ENCODE measurements at regions not wholly inside any gene's neighbourhood (a gene's known extent, or its start where the extent isn't known, plus 50 kb on each side); places are given as distances from the start of the nearest gene placed in this dataset.

DNA sequence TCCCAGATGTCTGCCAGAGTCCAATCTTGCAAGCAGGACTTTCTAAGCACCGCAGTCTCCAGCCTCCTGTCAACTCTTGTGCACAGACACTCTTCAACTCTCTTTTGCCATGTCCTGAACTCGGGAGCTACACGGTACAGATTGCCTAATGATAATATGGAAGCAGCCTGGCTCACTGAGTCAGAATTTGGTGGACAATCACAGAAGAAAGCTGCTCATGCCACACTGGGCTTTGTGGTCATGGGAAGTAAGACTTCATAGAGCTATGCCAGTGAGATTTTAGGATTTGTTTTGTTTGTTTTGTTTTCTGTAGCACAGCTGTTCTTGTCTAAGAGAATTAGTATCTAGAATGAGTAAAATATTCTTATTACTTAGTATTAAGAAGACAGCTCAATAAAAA lies 144.1 kb upstream of the PRSS58 start (continued):
- no peak for TF ChIP-seq EZH2phosphoT487 (IDR thresholded peaks at IDR 0.05; ENCODE audit: unreplicated experiment)
- no peak for TF ChIP-seq ZNF331 (CRISPR knock-in tag; IDR thresholded peaks at IDR 0.05; ENCODE audit: low read depth)
- no peak for TF ChIP-seq JUNB (IDR thresholded peaks at IDR 0.05; ENCODE audit: unreplicated experiment)
- TF ChIP-seq, protein P1, sequence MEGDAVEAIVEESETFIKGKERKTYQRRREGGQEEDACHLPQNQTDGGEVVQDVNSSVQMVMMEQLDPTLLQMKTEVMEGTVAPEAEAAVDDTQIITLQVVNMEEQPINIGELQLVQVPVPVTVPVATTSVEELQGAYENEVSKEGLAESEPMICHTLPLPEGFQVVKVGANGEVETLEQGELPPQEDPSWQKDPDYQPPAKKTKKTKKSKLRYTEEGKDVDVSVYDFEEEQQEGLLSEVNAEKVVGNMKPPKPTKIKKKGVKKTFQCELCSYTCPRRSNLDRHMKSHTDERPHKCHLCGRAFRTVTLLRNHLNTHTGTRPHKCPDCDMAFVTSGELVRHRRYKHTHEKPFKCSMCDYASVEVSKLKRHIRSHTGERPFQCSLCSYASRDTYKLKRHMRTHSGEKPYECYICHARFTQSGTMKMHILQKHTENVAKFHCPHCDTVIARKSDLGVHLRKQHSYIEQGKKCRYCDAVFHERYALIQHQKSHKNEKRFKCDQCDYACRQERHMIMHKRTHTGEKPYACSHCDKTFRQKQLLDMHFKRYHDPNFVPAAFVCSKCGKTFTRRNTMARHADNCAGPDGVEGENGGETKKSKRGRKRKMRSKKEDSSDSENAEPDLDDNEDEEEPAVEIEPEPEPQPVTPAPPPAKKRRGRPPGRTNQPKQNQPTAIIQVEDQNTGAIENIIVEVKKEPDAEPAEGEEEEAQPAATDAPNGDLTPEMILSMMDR (conservative IDR thresholded peaks at IDR 0.05; ENCODE audit: low read depth in 2 of 2), result no peak
- no peak for TF ChIP-seq CREB1 (CRISPR knock-in tag; IDR thresholded peaks at IDR 0.05; ENCODE audit: low read depth)
- no peak for TF ChIP-seq STAT1 (IDR thresholded peaks at IDR 0.05; ENCODE audit: unreplicated experiment)

GRCh38 chr7:142400042-142400533 lies 142.2 kb upstream of the PRSS58 start:
- H3K27me3 Mint-ChIP-seq (ENCODE audit: insufficient read depth, low read depth, poor library complexity), result peaks cover 2% of the 10 kb centered on the region
- H3K27ac ChIP-seq (ENCODE audit: low read depth), result no peak overlapping the region
- H4K20me1 ChIP-seq (replicated peaks; ENCODE audit: insufficient read depth), result no peaks in the 10 kb centered on the region
- no peaks in the 10 kb centered on the region for H3K36me3 Mint-ChIP-seq (ENCODE audit: low read depth)
- H3K4me2 ChIP-seq, result no peak overlapping the region
- H3F3A ChIP-seq (replicated peaks; ENCODE audit: low read depth), result no peaks in the 10 kb centered on the region
- no peaks in the 10 kb centered on the region for H3K9me2 ChIP-seq (ENCODE audit: insufficient read depth)
- no peak overlapping the region for H2AFZ ChIP-seq
- H3K4me3 Mint-ChIP-seq, result no peak overlapping the region
- H3K27ac Mint-ChIP-seq, result no peak overlapping the region
- H3K9me3 Mint-ChIP-seq, result no peaks in the 10 kb centered on the region; the same call in 2 of the 3 replicates
- H3K4me3 ChIP-seq, result no peak overlapping the region
- no peaks in the 10 kb centered on the region for H3K27me3 ChIP-seq (ENCODE audit: insufficient read depth)
- H3K79me2 ChIP-seq (replicated peaks; ENCODE audit: insufficient read depth), result no peaks in the 10 kb centered on the region
- no peaks in the 10 kb centered on the region for H3K4me1 ChIP-seq (ENCODE audit: insufficient read depth)
- H3K4me1 Mint-ChIP-seq, result no peaks in the 10 kb centered on the region
- H3K36me3 ChIP-seq (ENCODE audit: insufficient read depth), result no peaks in the 10 kb centered on the region
- ATAC-seq (no peak), DNase-seq (ENCODE audit: low spot score) (no peak)
- TF ChIP-seq CREB1 (CRISPR knock-in tag; IDR thresholded peaks at IDR 0.05; ENCODE audit: low read depth), result no peak
- TF ChIP-seq STAT1 (IDR thresholded peaks at IDR 0.05; ENCODE audit: unreplicated experiment), result no peak
- no peak for TF ChIP-seq ETS1 (IDR thresholded peaks at IDR 0.05)
- no peak for TF ChIP-seq REST (IDR thresholded peaks at IDR 0.05; ENCODE audit: unreplicated experiment)
- no peak for TF ChIP-seq NANOG (IDR thresholded peaks at IDR 0.05; ENCODE audit: borderline replicate concordance)
- TF ChIP-seq POLR2AphosphoS5 (IDR thresholded peaks at IDR 0.05; ENCODE audit: low read depth), result no peak
- TF ChIP-seq ZNF114 (CRISPR knock-in tag; IDR thresholded peaks at IDR 0.05), result no peak
- TF ChIP-seq EZH2phosphoT487 (IDR thresholded peaks at IDR 0.05; ENCODE audit: unreplicated experiment), result no peak
- TF ChIP-seq ZNF331 (CRISPR knock-in tag; IDR thresholded peaks at IDR 0.05; ENCODE audit: low read depth), result no peak
- TF ChIP-seq, protein P1 (conservative IDR thresholded peaks at IDR 0.05; ENCODE audit: low read depth in 2 of 2), result no peak
- TF ChIP-seq JUNB (IDR thresholded peaks at IDR 0.05; ENCODE audit: unreplicated experiment), result no peak
- no peak for TF ChIP-seq EZH2 (IDR thresholded peaks at IDR 0.05; ENCODE audit: low read depth, unreplicated experiment)

All from GM23338 (cell line).